ENCODE measurements at regions not wholly inside any gene's neighbourhood (a gene's known extent, or its start where the extent isn't known, plus 50 kb on each side); places are given as distances from the start of the nearest gene placed in this dataset.
"Not testable (repeated sequence)": the region's sequence is repeated elsewhere in the genome, so short reads cannot be mapped to it uniquely, and the experiment has no call there.

GRCh38 chr12:4833524-4833923 lies 76.2 kb upstream of the KCNA1 start:
- 89 to 91% methylated on average over 3 of the region's 3 CpGs for WGBS, 2 donors
- H3K9me3 ChIP-seq (ENCODE audit: control insufficient read depth, low read length): peaks cover 6% of the 10 kb centered on the region
- no peaks in the 10 kb centered on the region for H3K27me3 ChIP-seq (ENCODE audit: control insufficient read depth in 1 of 2, insufficient read depth in 2 of 2, low read length in 1 of 2)
- DNase-seq (no peak), ATAC-seq (ENCODE audit: low FRiP score) (no peak)
- H3K4me3 ChIP-seq (ENCODE audit: low read length in 2 of 2): no peak overlapping the region
- intact Hi-C loops (cut with DNase I): no loop called here
- no peak overlapping the region for H3K27ac ChIP-seq (ENCODE audit: low read depth in 1 of 2, low read length in 2 of 2)
- H3K4me1 ChIP-seq (ENCODE audit: control insufficient read depth in 1 of 2, insufficient read depth in 2 of 2, low read length in 2 of 2): no peaks in the 10 kb centered on the region
- no peaks in the 10 kb centered on the region for H3K36me3 ChIP-seq (ENCODE audit: control insufficient read depth in 1 of 2, insufficient read depth in 2 of 2, low read length in 1 of 2)

GRCh38 chr12:4842401-4842800 lies 67.3 kb upstream of the KCNA1 start:
- WGBS, 2 donors: 90 to 97% methylated on average over 3 of the region's 3 CpGs
- H3K36me3 ChIP-seq (ENCODE audit: control insufficient read depth in 1 of 2, insufficient read depth in 2 of 2, low read length in 1 of 2); H3K4me1 ChIP-seq (ENCODE audit: control insufficient read depth in 1 of 2, insufficient read depth in 2 of 2, low read length in 2 of 2); H3K27ac ChIP-seq (ENCODE audit: low read depth in 1 of 2, low read length in 2 of 2); H3K27me3 ChIP-seq (ENCODE audit: control insufficient read depth in 1 of 2, insufficient read depth in 2 of 2, low read length in 1 of 2); H3K4me3 ChIP-seq (ENCODE audit: low read length in 2 of 2); intact Hi-C loops (cut with DNase I); DNase-seq; H3K9me3 ChIP-seq (ENCODE audit: control insufficient read depth, low read length); ATAC-seq (ENCODE audit: low FRiP score): not testable (repeated sequence)

GRCh38 chr12:4843907-4844306 lies 65.8 kb upstream of the KCNA1 start:
- 88% methylated on average over 4 of the region's 4 CpGs for WGBS, 2 donors
- no peak for ATAC-seq (ENCODE audit: low FRiP score)
- H3K4me1 ChIP-seq (ENCODE audit: control insufficient read depth in 1 of 2, insufficient read depth in 2 of 2, low read length in 2 of 2): no peaks in the 10 kb centered on the region
- no peak overlapping the region for H3K27ac ChIP-seq (ENCODE audit: low read depth in 1 of 2, low read length in 2 of 2)
- DNase-seq: no peak
- H3K9me3 ChIP-seq (ENCODE audit: control insufficient read depth, low read length): no peaks in the 10 kb centered on the region
- H3K27me3 ChIP-seq (ENCODE audit: control insufficient read depth in 1 of 2, insufficient read depth in 2 of 2, low read length in 1 of 2): no peaks in the 10 kb centered on the region
- no peak overlapping the region for H3K4me3 ChIP-seq (ENCODE audit: low read length in 2 of 2)
- intact Hi-C loops (cut with DNase I): no loop called here
- no peaks in the 10 kb centered on the region for H3K36me3 ChIP-seq (ENCODE audit: control insufficient read depth in 1 of 2, insufficient read depth in 2 of 2, low read length in 1 of 2)

- intact Hi-C loops (cut with DNase I): no loop called here
- ATAC-seq (ENCODE audit: low FRiP score) (no peak), DNase-seq (no peak)
Observed at GRCh38 chr12:4847713-4848112, 62.0 kb upstream of the KCNA1 start.

GRCh38 chr12:4849115-4849541 lies 60.6 kb upstream of the KCNA1 start:
- intact Hi-C loops (cut with DNase I): no loop called here
- Histone ChIP-seq H3K4me1 (ENCODE audit: control insufficient read depth in 1 of 2, insufficient read depth in 2 of 2, low read length in 2 of 2) (no peaks in the 10 kb centered on the region), H3K9me3 (ENCODE audit: control insufficient read depth, low read length) (no peaks in the 10 kb centered on the region), H3K27me3 (ENCODE audit: control insufficient read depth in 1 of 2, insufficient read depth in 2 of 2, low read length in 1 of 2) (no peaks in the 10 kb centered on the region), H3K4me3 (ENCODE audit: low read length in 2 of 2) (no peak overlapping the region), H3K27ac (ENCODE audit: low read depth in 1 of 2, low read length in 2 of 2) (no peak overlapping the region), H3K36me3 (ENCODE audit: control insufficient read depth in 1 of 2, insufficient read depth in 2 of 2, low read length in 1 of 2) (no peaks in the 10 kb centered on the region)
- DNase-seq (no peak), ATAC-seq (ENCODE audit: low FRiP score) (no peak)
- 4 to 5% methylated on average over 5 of the region's 5 CpGs for WGBS, 2 donors

More at GRCh38 chr12:4847713-4848112, 62.0 kb upstream of the KCNA1 start:
- Histone ChIP-seq H3K4me3 (ENCODE audit: low read length in 2 of 2) (no peak overlapping the region), H3K27ac (ENCODE audit: low read depth in 1 of 2, low read length in 2 of 2) (no peak overlapping the region), H3K27me3 (ENCODE audit: control insufficient read depth in 1 of 2, insufficient read depth in 2 of 2, low read length in 1 of 2) (no peaks in the 10 kb centered on the region), H3K36me3 (ENCODE audit: control insufficient read depth in 1 of 2, insufficient read depth in 2 of 2, low read length in 1 of 2) (no peaks in the 10 kb centered on the region), H3K4me1 (ENCODE audit: control insufficient read depth in 1 of 2, insufficient read depth in 2 of 2, low read length in 2 of 2) (no peaks in the 10 kb centered on the region), H3K9me3 (ENCODE audit: control insufficient read depth, low read length) (no peaks in the 10 kb centered on the region)

- DNase-seq (no peak), ATAC-seq (ENCODE audit: low FRiP score) (no peak)
- H3K27me3 ChIP-seq (ENCODE audit: control insufficient read depth in 1 of 2, insufficient read depth in 2 of 2, low read length in 1 of 2): no peaks in the 10 kb centered on the region
- intact Hi-C loops (cut with DNase I): no loop called here
- H3K27ac ChIP-seq (ENCODE audit: low read depth in 1 of 2, low read length in 2 of 2): no peak overlapping the region
- H3K4me3 ChIP-seq (ENCODE audit: low read length in 2 of 2): no peak overlapping the region
- no peaks in the 10 kb centered on the region for H3K4me1 ChIP-seq (ENCODE audit: control insufficient read depth in 1 of 2, insufficient read depth in 2 of 2, low read length in 2 of 2)
- no peaks in the 10 kb centered on the region for H3K36me3 ChIP-seq (ENCODE audit: control insufficient read depth in 1 of 2, insufficient read depth in 2 of 2, low read length in 1 of 2)
- no peaks in the 10 kb centered on the region for H3K9me3 ChIP-seq (ENCODE audit: control insufficient read depth, low read length)
- 70 to 74% methylated on average over 18 of the region's 18 CpGs for WGBS, 2 donors
Observed at GRCh38 chr12:4849795-4850345, 59.8 kb upstream of the KCNA1 start.

- Histone ChIP-seq H3K36me3 (ENCODE audit: control insufficient read depth in 1 of 2, insufficient read depth in 2 of 2, low read length in 1 of 2) (no peaks in the 10 kb centered on the region), H3K4me1 (ENCODE audit: control insufficient read depth in 1 of 2, insufficient read depth in 2 of 2, low read length in 2 of 2) (no peaks in the 10 kb centered on the region), H3K4me3 (ENCODE audit: low read length in 2 of 2) (no peak overlapping the region), H3K27ac (ENCODE audit: low read depth in 1 of 2, low read length in 2 of 2) (no peak overlapping the region), H3K9me3 (ENCODE audit: control insufficient read depth, low read length) (no peaks in the 10 kb centered on the region), H3K27me3 (ENCODE audit: control insufficient read depth in 1 of 2, insufficient read depth in 2 of 2, low read length in 1 of 2) (no peaks in the 10 kb centered on the region)
- 93% methylated on average over 9 of the region's 9 CpGs for WGBS, 2 donors
- intact Hi-C loops (cut with DNase I): no loop called here
- ATAC-seq (ENCODE audit: low FRiP score) (no peak), DNase-seq (no peak)
Observed at GRCh38 chr12:4850857-4851380, 58.8 kb upstream of the KCNA1 start.

GRCh38 chr12:4852308-4852707 lies 57.4 kb upstream of the KCNA1 start:
- Histone ChIP-seq H3K9me3 (ENCODE audit: control insufficient read depth, low read length) (no peaks in the 10 kb centered on the region), H3K27me3 (ENCODE audit: control insufficient read depth in 1 of 2, insufficient read depth in 2 of 2, low read length in 1 of 2) (no peaks in the 10 kb centered on the region), H3K4me1 (ENCODE audit: control insufficient read depth in 1 of 2, insufficient read depth in 2 of 2, low read length in 2 of 2) (no peaks in the 10 kb centered on the region), H3K36me3 (ENCODE audit: control insufficient read depth in 1 of 2, insufficient read depth in 2 of 2, low read length in 1 of 2) (no peaks in the 10 kb centered on the region), H3K4me3 (ENCODE audit: low read length in 2 of 2) (no peak overlapping the region), H3K27ac (ENCODE audit: low read depth in 1 of 2, low read length in 2 of 2) (no peak overlapping the region)
- DNase-seq: no peak
- no peak for ATAC-seq (ENCODE audit: low FRiP score)
- intact Hi-C loops (cut with DNase I): no loop called here
- WGBS, 2 donors: 87 to 88% methylated on average over 8 of the region's 8 CpGs

GRCh38 chr12:4852911-4853310 lies 56.8 kb upstream of the KCNA1 start:
- WGBS, 2 donors: 92 to 95% methylated on average over 12 of the region's 12 CpGs
- Histone ChIP-seq H3K9me3 (ENCODE audit: control insufficient read depth, low read length) (no peaks in the 10 kb centered on the region), H3K27ac (ENCODE audit: low read depth in 1 of 2, low read length in 2 of 2) (no peak overlapping the region), H3K4me1 (ENCODE audit: control insufficient read depth in 1 of 2, insufficient read depth in 2 of 2, low read length in 2 of 2) (no peaks in the 10 kb centered on the region), H3K36me3 (ENCODE audit: control insufficient read depth in 1 of 2, insufficient read depth in 2 of 2, low read length in 1 of 2) (no peaks in the 10 kb centered on the region), H3K4me3 (ENCODE audit: low read length in 2 of 2) (no peak overlapping the region), H3K27me3 (ENCODE audit: control insufficient read depth in 1 of 2, insufficient read depth in 2 of 2, low read length in 1 of 2) (no peaks in the 10 kb centered on the region)
- DNase-seq: no peak
- no peak for ATAC-seq (ENCODE audit: low FRiP score)
- intact Hi-C loops (cut with DNase I): no loop called here

All from aorta (tissue), 5 donors.